OCI-LY1 (cell line): ENCODE measurements at regions not wholly inside any gene's neighbourhood (a gene's known extent, or its start where the extent isn't known, plus 50 kb on each side); places are given as distances from the start of the nearest gene placed in this dataset.
"Not testable (repeated sequence)": the region's sequence is repeated elsewhere in the genome, so short reads cannot be mapped to it uniquely, and the experiment has no call there.

Experiments used
- H2AFZ ChIP-seq: fragments of 200-600 bp; sonication (generic), shearing (Covaris generic); 2 replicates; pipeline ENCODE4 v1.6.0; 2014; ENCODE audit warnings: antibody characterized with exemption, mild to moderate bottlenecking, low read length
- H3F3A ChIP-seq: fragments of 200-600 bp; sonication (generic), shearing (Covaris generic); 2 replicates; pipeline ENCODE4 v1.6.0; 2014; ENCODE audit warnings: mild to moderate bottlenecking, antibody characterized with exemption, low read length, moderate library complexity; ENCODE audit not compliant: insufficient read depth
- H3K27ac ChIP-seq: fragments of 200-600 bp; sonication (generic); 2 replicates; pipeline ENCODE4 v1.5.1; 2014; ENCODE audit warnings: low read length, mixed run types, mild to moderate bottlenecking, low read depth; ENCODE audit not compliant: poor library complexity, severe bottlenecking
- H3K27me3 ChIP-seq: fragments of 200-600 bp; sonication (generic); 2 replicates; pipeline ENCODE4 v1.6.0; 2014; ENCODE audit warnings: antibody characterized with exemption, mild to moderate bottlenecking, low read length, moderate library complexity; ENCODE audit not compliant: insufficient read depth
- H3K36me3 ChIP-seq: fragments of 200-600 bp; sonication (generic); 2 replicates; pipeline ENCODE4 v1.6.1; 2014; ENCODE audit warnings: mild to moderate bottlenecking, antibody characterized with exemption, low read length, moderate library complexity, mixed read lengths; ENCODE audit not compliant: insufficient read depth
- H3K4me1 ChIP-seq: fragments of 200-600 bp; sonication (generic); 2 replicates; pipeline ENCODE4 v1.5.1; 2014; ENCODE audit warnings: mild to moderate bottlenecking, low read length, moderate library complexity; ENCODE audit not compliant: insufficient read depth, severe bottlenecking
- H3K4me2 ChIP-seq: fragments of 200-600 bp; sonication (generic), shearing (Covaris generic); 2 replicates; pipeline ENCODE4 v1.6.1; 2014; ENCODE audit warnings: low read length
- H3K4me3 ChIP-seq: fragments of 200-600 bp; sonication (generic); 2 replicates; pipeline ENCODE4 v1.5.1; 2014; ENCODE audit warnings: low read length, low read depth, mild to moderate bottlenecking, mixed read lengths; ENCODE audit not compliant: poor library complexity, severe bottlenecking
- H3K79me2 ChIP-seq: fragments of 200-600 bp; shearing (Covaris generic); 2 replicates; pipeline ENCODE4 v1.6.1; 2016; ENCODE audit warnings: mixed run types, low read length, mixed read lengths; ENCODE audit not compliant: insufficient read depth
- H3K9ac ChIP-seq: fragments of 200-600 bp; sonication (generic), shearing (Covaris generic); 2 replicates; pipeline ENCODE4 v1.6.1; 2014; ENCODE audit warnings: mild to moderate bottlenecking, low read length, mixed read lengths
- H3K9me2 ChIP-seq: fragments of 200-600 bp; sonication (generic), shearing (Covaris generic); 2 replicates; pipeline ENCODE4 v1.6.1; 2014; ENCODE audit warnings: low read depth, mild to moderate bottlenecking, low read length, mixed read lengths
- H3K9me3 ChIP-seq: fragments of 200-600 bp; shearing (Covaris generic); 2 replicates; pipeline ENCODE4 v1.6.1; 2014; ENCODE audit warnings: low read length, mixed read lengths
- H4K20me1 ChIP-seq: fragments of 200-600 bp; sonication (generic), shearing (Covaris generic); 2 replicates; pipeline ENCODE4 v1.6.0; 2016; ENCODE audit warnings: mild to moderate bottlenecking, low read length; ENCODE audit not compliant: insufficient read depth
- CTCF ChIP-seq: fragments of 200-600 bp; sonication (generic), shearing (Covaris generic); IDR thresholded peaks from 2 replicates; pipeline ENCODE4 v1.5.1; 2017; ENCODE audit warnings: mild to moderate bottlenecking, antibody characterized with exemption, low read length, moderate library complexity, mixed read lengths
- EZH2 ChIP-seq: fragments of 200-600 bp; sonication (generic), shearing (Covaris generic); IDR thresholded peaks from 2 replicates; pipeline ENCODE4 v1.8.0; 2017; ENCODE audit warnings: borderline replicate concordance, mixed run types, mild to moderate bottlenecking, antibody characterized with exemption, low read length, moderate library complexity, mixed read lengths

- Histone ChIP-seq H3K27ac (no peak overlapping the region), H3K9me3 (no peaks in the 10 kb centered on the region), H3K4me2 (no peak overlapping the region), H3K79me2 (no peaks in the 10 kb centered on the region), H3K4me1 (no peaks in the 10 kb centered on the region), H3K27me3 (peaks cover 5% of the 10 kb centered on the region; the same call in 1 of the 2 replicates), H3K4me3 (no peak overlapping the region), H3K36me3 (no peaks in the 10 kb centered on the region), H3F3A (no peaks in the 10 kb centered on the region), H3K9ac (no peak overlapping the region), H3K9me2 (no peaks in the 10 kb centered on the region), H4K20me1 (no peaks in the 10 kb centered on the region), H2AFZ (no peak overlapping the region)
- TF ChIP-seq EZH2, result no peak
- no peak for TF ChIP-seq CTCF
These were observed 195.2 kb upstream of the ARHGEF26 start for GRCh38 chr3:153925841-153926514.

DNA sequence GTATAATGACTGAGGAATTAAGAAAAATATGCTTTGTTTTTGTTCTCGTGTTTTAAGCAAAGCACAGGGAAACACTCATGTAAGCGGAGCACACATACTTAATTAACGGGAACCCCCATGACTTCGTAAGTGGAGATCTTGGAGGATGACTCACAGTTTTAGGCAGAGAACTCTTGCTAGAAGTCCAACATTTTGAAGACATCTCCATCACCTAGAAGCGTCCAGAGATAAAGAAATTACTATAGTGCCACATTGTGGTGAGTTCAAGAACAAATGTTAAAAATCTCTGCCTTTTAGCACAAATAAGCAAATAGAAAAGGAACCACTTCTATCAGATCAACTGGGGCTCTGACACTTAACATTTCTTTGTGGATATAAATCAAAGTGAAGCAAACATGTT, 194.1 kb upstream of the ARHGEF26 start:
- no peaks in the 10 kb centered on the region for H3K36me3 ChIP-seq
- no peak overlapping the region for H3K4me2 ChIP-seq
- H3K27me3 ChIP-seq, result peaks cover 5% of the 10 kb centered on the region; the same call in 1 of the 2 replicates
- H3K9me3 ChIP-seq, result no peaks in the 10 kb centered on the region
- H3K27ac ChIP-seq, result no peak overlapping the region
- no peaks in the 10 kb centered on the region for H3K79me2 ChIP-seq
- no peak overlapping the region for H2AFZ ChIP-seq
- no peak for TF ChIP-seq EZH2
- TF ChIP-seq CTCF, result peak; percentile 32; the same call in 1 of the 2 replicates
- H3K9ac ChIP-seq, result no peak overlapping the region
- no peak overlapping the region for H3K4me3 ChIP-seq
- no peaks in the 10 kb centered on the region for H3K9me2 ChIP-seq
- H4K20me1 ChIP-seq, result no peaks in the 10 kb centered on the region
- no peaks in the 10 kb centered on the region for H3F3A ChIP-seq
- no peaks in the 10 kb centered on the region for H3K4me1 ChIP-seq

GRCh38 chr3:153928851-153929250, 192.3 kb upstream of the ARHGEF26 start:
- Histone ChIP-seq H3K4me1 (no peaks in the 10 kb centered on the region), H3K9me2 (no peaks in the 10 kb centered on the region), H3K79me2 (no peaks in the 10 kb centered on the region), H3K36me3 (no peaks in the 10 kb centered on the region), H3K27me3 (peaks cover 5% of the 10 kb centered on the region; the same call in 1 of the 2 replicates), H4K20me1 (no peaks in the 10 kb centered on the region), H3K9ac (no peak overlapping the region), H2AFZ (no peak overlapping the region), H3K9me3 (no peaks in the 10 kb centered on the region), H3K4me3 (no peak overlapping the region), H3K27ac (no peak overlapping the region), H3F3A (no peaks in the 10 kb centered on the region), H3K4me2 (no peak overlapping the region)
- TF ChIP-seq CTCF (no peak), EZH2 (no peak)

- not testable (repeated sequence) for H3K36me3 ChIP-seq, H3F3A ChIP-seq, H3K27me3 ChIP-seq, H3K79me2 ChIP-seq, H3K27ac ChIP-seq, H3K9me3 ChIP-seq, H3K9me2 ChIP-seq, H4K20me1 ChIP-seq, H3K4me3 ChIP-seq, H2AFZ ChIP-seq, H3K9ac ChIP-seq, H3K4me1 ChIP-seq, H3K4me2 ChIP-seq
These were observed 187.7 kb upstream of the ARHGEF26 start for GRCh38 chr3:153933481-153933880.
